Neural cell (in vitro differentiated cells): ENCODE measurements at regions not wholly inside any gene's neighbourhood (a gene's known extent, or its start where the extent isn't known, plus 50 kb on each side); places are given as distances from the start of the nearest gene placed in this dataset.

Experiments
- H2AFZ ChIP-seq: fragments of 200-600, 300-800 bp; sonication (generic), shearing (Covaris generic); 2 replicates; pipeline ENCODE4 v1.6.0; 2014; ENCODE audit warnings: low read depth, mild to moderate bottlenecking, antibody characterized with exemption, low read length, moderate library complexity
- H3F3A ChIP-seq: fragments of 200-600 bp; shearing (Covaris generic); 2 replicates; pipeline ENCODE4 v1.6.1; 2016; ENCODE audit warnings: mild to moderate bottlenecking, moderate library complexity, mixed read lengths, antibody characterized with exemption, low read length; ENCODE audit not compliant: insufficient read depth, poor library complexity, severe bottlenecking
- H3K27ac ChIP-seq: fragments of 200-600, 300-800 bp; sonication (generic), shearing (Covaris generic); 2 replicates; pipeline ENCODE4 v1.5.1; 2014; ENCODE audit warnings: mild to moderate bottlenecking, low read length, moderate library complexity
- H3K27me3 ChIP-seq: fragments of 300-800, 200-600 bp; sonication (generic), shearing (Covaris generic); 2 replicates; pipeline ENCODE4 v1.6.0; 2014; ENCODE audit warnings: mild to moderate bottlenecking, low read depth, low read length, moderate library complexity; ENCODE audit not compliant: insufficient read depth
- H3K36me3 ChIP-seq: fragments of 300-800, 200-600 bp; sonication (generic), shearing (Covaris generic); 2 replicates; pipeline ENCODE4 v1.5.1; 2014; ENCODE audit warnings: mild to moderate bottlenecking, antibody characterized with exemption, low read length, moderate library complexity; ENCODE audit not compliant: insufficient read depth
- H3K4me2 ChIP-seq: fragments of 300-800, 200-600 bp; sonication (generic), shearing (Covaris generic); 2 replicates; pipeline ENCODE4 v1.6.0; 2014; ENCODE audit warnings: mild to moderate bottlenecking, low read length
- H3K4me3 ChIP-seq: fragments of 300-800, 200-600 bp; sonication (generic), shearing (Covaris generic); 2 replicates; pipeline ENCODE4 v1.5.1; 2014; ENCODE audit warnings: mild to moderate bottlenecking, low read length, moderate library complexity
- H3K79me2 ChIP-seq: fragments of 200-600 bp; shearing (Covaris generic); replicated peaks from 2 replicates; pipeline ENCODE4 v1.6.0; 2014; ENCODE audit warnings: mild to moderate bottlenecking, low read length, moderate library complexity; ENCODE audit not compliant: insufficient read depth
- H3K9ac ChIP-seq: fragments of 300-800, 200-600 bp; sonication (generic), shearing (Covaris generic); 2 replicates; pipeline ENCODE4 v1.6.1; 2016; ENCODE audit warnings: mild to moderate bottlenecking, low read length, mixed read lengths
- H3K9me2 ChIP-seq: fragments of 200-600 bp; shearing (Covaris generic); 2 replicates; pipeline ENCODE4 v1.6.1; 2016; ENCODE audit warnings: mild to moderate bottlenecking, low read length, mixed read lengths; ENCODE audit not compliant: insufficient read depth
- H3K9me3 ChIP-seq: fragments of 200-600, 300-800 bp; sonication (generic), shearing (Covaris generic); 2 replicates; pipeline ENCODE4 v1.6.1; 2016; ENCODE audit warnings: mild to moderate bottlenecking, mixed run types, low read length, moderate library complexity, mixed read lengths
- H4K20me1 ChIP-seq: fragments of 200-600 bp; shearing (Covaris generic); 2 replicates; pipeline ENCODE4 v1.6.1; 2016; ENCODE audit warnings: mild to moderate bottlenecking, mixed run types; ENCODE audit not compliant: insufficient read depth
- EP300 ChIP-seq: fragments of 450-650 bp; conservative IDR thresholded peaks from 2 replicates; pipeline ENCODE4 v1.6.1; 2014; ENCODE audit warnings: antibody characterized with exemption, mild to moderate bottlenecking, moderate library complexity; ENCODE audit not compliant: poor library complexity, severe bottlenecking
- EZH2 ChIP-seq: fragments of 200-600, 300-800 bp; shearing (Covaris generic), sonication (generic); IDR thresholded peaks from 2 replicates; pipeline ENCODE4 v1.6.1; 2014; ENCODE audit warnings: antibody characterized with exemption, low read length, borderline replicate concordance, mild to moderate bottlenecking; ENCODE audit not compliant: insufficient read depth, poor library complexity, severe bottlenecking
- MXI1 ChIP-seq: fragments of 450-650 bp; conservative IDR thresholded peaks from 2 replicates; pipeline ENCODE4 v1.6.1; 2014; ENCODE audit warnings: antibody characterized with exemption, mild to moderate bottlenecking; ENCODE audit not compliant: poor library complexity, severe bottlenecking
- POLR2AphosphoS5 ChIP-seq: IDR thresholded peaks from 2 replicates; pipeline ENCODE4 v1.6.1; 2012
- RAD21 ChIP-seq: fragments of 450-650 bp; conservative IDR thresholded peaks from 2 replicates; pipeline ENCODE4 v1.6.1; 2014; ENCODE audit warnings: antibody characterized with exemption, mild to moderate bottlenecking, moderate library complexity
- REST ChIP-seq: IDR thresholded peaks from 2 replicates; pipeline ENCODE4 v1.6.1; 2012; ENCODE audit warnings: borderline replicate concordance
- SMC3 ChIP-seq: fragments of 450-650 bp; conservative IDR thresholded peaks from 2 replicates; pipeline ENCODE4 v1.6.1; 2014; ENCODE audit warnings: antibody characterized with exemption, mild to moderate bottlenecking, moderate library complexity; ENCODE audit not compliant: poor library complexity
- TAF1 ChIP-seq: IDR thresholded peaks from 2 replicates; pipeline ENCODE4 v1.6.1; 2012; ENCODE audit warnings: low read depth
- TF ChIP-seq, protein P1 (sequence below): fragments of 450-650 bp; IDR thresholded peaks from 2 replicates; pipeline ENCODE4 v1.5.1; 2014; ENCODE audit warnings: antibody characterized with exemption, mild to moderate bottlenecking, moderate library complexity; ENCODE audit not compliant: poor library complexity, severe bottlenecking

DNA sequence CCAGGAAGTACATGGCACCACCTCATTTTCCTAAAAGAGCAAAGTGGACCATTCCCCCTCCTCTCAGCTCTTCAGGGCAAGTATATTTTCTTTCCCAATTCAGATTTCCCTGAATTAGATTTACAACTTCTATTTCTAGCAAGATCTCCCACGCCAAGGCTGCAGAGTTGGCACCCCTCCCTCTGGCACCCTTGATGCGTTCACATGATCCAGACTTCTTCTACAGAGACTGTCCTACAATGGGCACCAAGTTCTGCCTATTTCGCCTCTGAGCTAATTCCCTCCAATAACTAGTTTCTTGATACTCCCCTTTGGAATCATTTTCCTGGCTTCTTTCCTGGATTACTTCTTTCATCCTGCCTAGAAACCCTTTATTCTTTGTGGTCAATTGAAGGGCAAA, 122.0 kb downstream of the CDC7 start:
- Histone ChIP-seq H3K9ac (no peak overlapping the region), H2AFZ (no peak overlapping the region), H3K4me2 (no peak overlapping the region), H3K4me3 (no peak overlapping the region), H3K36me3 (no peaks in the 10 kb centered on the region), H3K27ac (no peak overlapping the region), H3K9me2 (no peaks in the 10 kb centered on the region), H3K9me3 (no peaks in the 10 kb centered on the region), H4K20me1 (no peaks in the 10 kb centered on the region), H3K27me3 (no peaks in the 10 kb centered on the region), H3F3A (no peaks in the 10 kb centered on the region), H3K79me2 (no peaks in the 10 kb centered on the region)
- TF ChIP-seq, protein P1, sequence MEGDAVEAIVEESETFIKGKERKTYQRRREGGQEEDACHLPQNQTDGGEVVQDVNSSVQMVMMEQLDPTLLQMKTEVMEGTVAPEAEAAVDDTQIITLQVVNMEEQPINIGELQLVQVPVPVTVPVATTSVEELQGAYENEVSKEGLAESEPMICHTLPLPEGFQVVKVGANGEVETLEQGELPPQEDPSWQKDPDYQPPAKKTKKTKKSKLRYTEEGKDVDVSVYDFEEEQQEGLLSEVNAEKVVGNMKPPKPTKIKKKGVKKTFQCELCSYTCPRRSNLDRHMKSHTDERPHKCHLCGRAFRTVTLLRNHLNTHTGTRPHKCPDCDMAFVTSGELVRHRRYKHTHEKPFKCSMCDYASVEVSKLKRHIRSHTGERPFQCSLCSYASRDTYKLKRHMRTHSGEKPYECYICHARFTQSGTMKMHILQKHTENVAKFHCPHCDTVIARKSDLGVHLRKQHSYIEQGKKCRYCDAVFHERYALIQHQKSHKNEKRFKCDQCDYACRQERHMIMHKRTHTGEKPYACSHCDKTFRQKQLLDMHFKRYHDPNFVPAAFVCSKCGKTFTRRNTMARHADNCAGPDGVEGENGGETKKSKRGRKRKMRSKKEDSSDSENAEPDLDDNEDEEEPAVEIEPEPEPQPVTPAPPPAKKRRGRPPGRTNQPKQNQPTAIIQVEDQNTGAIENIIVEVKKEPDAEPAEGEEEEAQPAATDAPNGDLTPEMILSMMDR, result no peak

GRCh38 chr1:91623020-91623419, 122.4 kb downstream of the CDC7 start:
- Histone ChIP-seq H3K9me2 (no peaks in the 10 kb centered on the region), H3K27me3 (no peaks in the 10 kb centered on the region), H3F3A (no peaks in the 10 kb centered on the region), H3K9ac (no peak overlapping the region), H3K27ac (no peak overlapping the region), H3K79me2 (no peaks in the 10 kb centered on the region), H3K4me3 (no peak overlapping the region), H3K4me2 (no peak overlapping the region), H2AFZ (no peak overlapping the region), H4K20me1 (no peaks in the 10 kb centered on the region), H3K9me3 (no peaks in the 10 kb centered on the region), H3K36me3 (no peaks in the 10 kb centered on the region)
- TF ChIP-seq EZH2 (no peak), RAD21 (no peak)

- no peak overlapping the region for H3K27ac ChIP-seq
- no peaks in the 10 kb centered on the region for H3K9me3 ChIP-seq
- no peaks in the 10 kb centered on the region for H3F3A ChIP-seq
- TF ChIP-seq TAF1, result no peak
- TF ChIP-seq, protein P1, result no peak
- TF ChIP-seq REST, result no peak
- TF ChIP-seq SMC3, result no peak
- TF ChIP-seq RAD21, result no peak
- no peak for TF ChIP-seq EP300
- TF ChIP-seq MXI1, result no peak
- no peak for TF ChIP-seq EZH2
- TF ChIP-seq POLR2AphosphoS5, result no peak
- no peaks in the 10 kb centered on the region for H3K36me3 ChIP-seq
- no peaks in the 10 kb centered on the region for H3K27me3 ChIP-seq
- H3K79me2 ChIP-seq, result no peaks in the 10 kb centered on the region
- no peak overlapping the region for H3K9ac ChIP-seq
- H3K4me3 ChIP-seq, result no peak overlapping the region
- no peaks in the 10 kb centered on the region for H4K20me1 ChIP-seq
- no peak overlapping the region for H3K4me2 ChIP-seq
- H2AFZ ChIP-seq, result no peak overlapping the region
- no peaks in the 10 kb centered on the region for H3K9me2 ChIP-seq
Measured at GRCh38 chr1:91624331-91624730, 123.7 kb downstream of the CDC7 start.
